HCT116 (cell line): ENCODE measurements at regions not wholly inside any gene's neighbourhood (a gene's known extent, or its start where the extent isn't known, plus 50 kb on each side); places are given as distances from the start of the nearest gene placed in this dataset.

Experiments used
- EZH2 ChIP-seq: fragments of 200-600 bp; sonication (generic); IDR thresholded peaks from 2 replicates; pipeline ENCODE4 v1.6.1; 2017; ENCODE audit warnings: antibody characterized with exemption, mixed run types
- POLR2A ChIP-seq: IDR thresholded peaks from 2 replicates; pipeline ENCODE4 v1.7.0; 2011; ENCODE audit warnings: borderline replicate concordance; ENCODE audit not compliant: insufficient read depth, insufficient read length; ENCODE audit errors: extremely low read depth
- TF ChIP-seq, protein P1 (sequence below), 3 experiments: fragments of 200-600 bp in 1 of 3; sonication (generic) in 1 of 3; IDR thresholded peaks in 2 of 3; conservative IDR thresholded peaks in 1 of 3; 2 replicates each; pipeline ENCODE4 v1.5.1; 2012 to 2017; ENCODE audit warnings: low read depth in 2 of 3, low read length in 2 of 3, antibody characterized with exemption in 1 of 3, borderline replicate concordance in 1 of 3, control low read depth in 1 of 3, mild to moderate bottlenecking in 1 of 3, mixed read lengths in 1 of 3, mixed run types in 1 of 3, moderate library complexity in 1 of 3; ENCODE audit not compliant: insufficient read depth in 1 of 3

GRCh38 chr1:188719735-188720134, 1757.9 kb downstream of the BRINP3 start:
- TF ChIP-seq, protein P1, sequence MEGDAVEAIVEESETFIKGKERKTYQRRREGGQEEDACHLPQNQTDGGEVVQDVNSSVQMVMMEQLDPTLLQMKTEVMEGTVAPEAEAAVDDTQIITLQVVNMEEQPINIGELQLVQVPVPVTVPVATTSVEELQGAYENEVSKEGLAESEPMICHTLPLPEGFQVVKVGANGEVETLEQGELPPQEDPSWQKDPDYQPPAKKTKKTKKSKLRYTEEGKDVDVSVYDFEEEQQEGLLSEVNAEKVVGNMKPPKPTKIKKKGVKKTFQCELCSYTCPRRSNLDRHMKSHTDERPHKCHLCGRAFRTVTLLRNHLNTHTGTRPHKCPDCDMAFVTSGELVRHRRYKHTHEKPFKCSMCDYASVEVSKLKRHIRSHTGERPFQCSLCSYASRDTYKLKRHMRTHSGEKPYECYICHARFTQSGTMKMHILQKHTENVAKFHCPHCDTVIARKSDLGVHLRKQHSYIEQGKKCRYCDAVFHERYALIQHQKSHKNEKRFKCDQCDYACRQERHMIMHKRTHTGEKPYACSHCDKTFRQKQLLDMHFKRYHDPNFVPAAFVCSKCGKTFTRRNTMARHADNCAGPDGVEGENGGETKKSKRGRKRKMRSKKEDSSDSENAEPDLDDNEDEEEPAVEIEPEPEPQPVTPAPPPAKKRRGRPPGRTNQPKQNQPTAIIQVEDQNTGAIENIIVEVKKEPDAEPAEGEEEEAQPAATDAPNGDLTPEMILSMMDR (IDR thresholded peaks at IDR 0.05 in 2 of 3, conservative IDR thresholded peaks at IDR 0.05 in 1 of 3; ENCODE audit: borderline replicate concordance in 1 of 3, insufficient read depth in 1 of 3, low read depth in 2 of 3, low read length in 2 of 3): no peak
- TF ChIP-seq EZH2 (no peak), POLR2A (no peak)
